ENCODE measurements at regions not wholly inside any gene's neighbourhood (a gene's known extent, or its start where the extent isn't known, plus 50 kb on each side); places are given as distances from the start of the nearest gene placed in this dataset.
A peak's percentile ranks its signal among the peaks of the same experiment; 100 is the strongest.
"Not testable (repeated sequence)": the region's sequence is repeated elsewhere in the genome, so short reads cannot be mapped to it uniquely, and the experiment has no call there.

DNA sequence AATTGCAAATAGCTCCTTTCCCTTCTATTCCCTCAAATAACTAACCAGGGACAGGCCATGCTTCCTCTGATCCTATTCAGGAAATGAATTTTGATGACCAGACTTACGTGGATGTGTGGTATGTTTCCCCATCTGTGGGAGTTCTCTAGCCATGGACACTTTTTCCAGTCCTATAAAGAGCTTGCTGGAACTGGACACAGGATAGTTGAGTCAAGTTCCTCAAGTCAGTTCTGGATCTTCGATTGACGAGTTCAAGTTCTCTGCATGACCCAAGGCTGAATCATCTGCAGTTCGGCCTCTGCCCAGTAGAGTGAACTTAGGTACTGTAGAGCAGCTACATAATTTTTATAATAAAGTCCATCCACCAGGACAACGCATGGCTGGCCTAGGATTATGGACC, 52.7 kb upstream of the CCND1 start:
- Histone ChIP-seq H3K27ac (ENCODE audit: extremely low read depth, low read depth, low read length) (no peak overlapping the region), H3K4me2 (ENCODE audit: insufficient read depth, low read length) (no peak overlapping the region), H3K4me3 (no peak overlapping the region), H3K9ac (ENCODE audit: insufficient read depth in 1 of 2, low read depth in 2 of 2, low read length in 2 of 2) (no peak overlapping the region), H4K20me1 (replicated peaks; ENCODE audit: control insufficient read depth, insufficient read depth, low read length) (no peaks in the 10 kb centered on the region), H3K9me1 (ENCODE audit: control insufficient read depth, insufficient read depth, low read length) (no peaks in the 10 kb centered on the region), H3K79me2 (ENCODE audit: control insufficient read depth, insufficient read depth, low read length) (no peaks in the 10 kb centered on the region), H2AFZ (ENCODE audit: low read depth, low read length) (no peak overlapping the region), H3K9me3 (replicated peaks; ENCODE audit: control insufficient read depth, insufficient read depth, low read depth, low read length) (no peaks in the 10 kb centered on the region), H3K36me3 (ENCODE audit: control insufficient read depth, insufficient read depth, low read length) (no peaks in the 10 kb centered on the region), H3K4me1 (replicated peaks in 1 of 2; ENCODE audit: control insufficient read depth in 2 of 2, insufficient read depth in 2 of 2, low read length in 2 of 2) (no peaks in the 10 kb centered on the region; a peak in 2 of 5 replicates), H3K27me3 (ENCODE audit: control insufficient read depth in 2 of 2, insufficient read depth in 2 of 2, low read length in 2 of 2) (peaks cover 4 to 11% of the 10 kb centered on the region in 2 experiments; a peak in 4 of 5 replicates)
- peak in 1 of 4 experiments; percentile 13 for DNase-seq (ENCODE audit: extremely low read depth in 1 of 4, low spot score in 3 of 4)
- FAIRE-seq = peak; percentile 48
- peak; percentile 77 for ATAC-seq
- no peak for TF ChIP-seq SIRT6 (IDR thresholded peaks at IDR 0.05; ENCODE audit: low read depth, low read length)
- TF ChIP-seq, protein P1, sequence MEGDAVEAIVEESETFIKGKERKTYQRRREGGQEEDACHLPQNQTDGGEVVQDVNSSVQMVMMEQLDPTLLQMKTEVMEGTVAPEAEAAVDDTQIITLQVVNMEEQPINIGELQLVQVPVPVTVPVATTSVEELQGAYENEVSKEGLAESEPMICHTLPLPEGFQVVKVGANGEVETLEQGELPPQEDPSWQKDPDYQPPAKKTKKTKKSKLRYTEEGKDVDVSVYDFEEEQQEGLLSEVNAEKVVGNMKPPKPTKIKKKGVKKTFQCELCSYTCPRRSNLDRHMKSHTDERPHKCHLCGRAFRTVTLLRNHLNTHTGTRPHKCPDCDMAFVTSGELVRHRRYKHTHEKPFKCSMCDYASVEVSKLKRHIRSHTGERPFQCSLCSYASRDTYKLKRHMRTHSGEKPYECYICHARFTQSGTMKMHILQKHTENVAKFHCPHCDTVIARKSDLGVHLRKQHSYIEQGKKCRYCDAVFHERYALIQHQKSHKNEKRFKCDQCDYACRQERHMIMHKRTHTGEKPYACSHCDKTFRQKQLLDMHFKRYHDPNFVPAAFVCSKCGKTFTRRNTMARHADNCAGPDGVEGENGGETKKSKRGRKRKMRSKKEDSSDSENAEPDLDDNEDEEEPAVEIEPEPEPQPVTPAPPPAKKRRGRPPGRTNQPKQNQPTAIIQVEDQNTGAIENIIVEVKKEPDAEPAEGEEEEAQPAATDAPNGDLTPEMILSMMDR (IDR thresholded peaks at IDR 0.05 in 2 of 3, conservative IDR thresholded peaks at IDR 0.05 in 1 of 3; ENCODE audit: insufficient read depth in 2 of 3, low read depth in 1 of 3, low read length in 3 of 3) = peak in 2 of 3 experiments; percentile 23 to 32; a peak in 2 of 6 replicates
- WGBS (ENCODE audit: insufficient coverage, low coverage, missing lambda C conversion rate) = 10% methylated on average over 5 of the region's 5 CpGs
- ChIA-PET POLR2A (no interaction called here), CTCF (ENCODE audit: low intra/inter-chr PET ratio) (no interaction called here)
- no TSS peak for BruUV-seq (replicated peaks)
- in situ Hi-C loops (cut with MboI) = no loop called here
- intact Hi-C loops (cut with micrococcal nuclease) = no loop called here

DNA sequence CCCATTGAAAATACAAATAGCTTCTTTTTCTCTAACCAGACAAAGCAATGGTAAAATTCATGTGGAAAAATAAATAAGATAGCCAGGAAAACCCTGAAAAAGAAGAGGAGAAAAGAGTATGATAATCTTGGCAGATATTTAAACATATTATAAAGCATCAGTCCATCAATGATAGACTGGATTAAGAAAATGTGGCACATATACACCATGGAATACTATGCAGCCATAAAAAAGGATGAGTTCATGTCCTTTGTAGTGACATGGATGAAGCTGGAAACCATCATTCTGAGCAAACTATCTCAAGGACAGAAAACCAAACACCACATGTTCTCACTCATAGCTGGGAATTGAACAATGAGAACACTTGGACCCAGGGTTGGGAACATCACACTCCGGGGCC, 50.9 kb upstream of the CCND1 start:
- H3K4me2 ChIP-seq (ENCODE audit: insufficient read depth, low read length); in situ Hi-C loops (cut with MboI); CTCF ChIA-PET (ENCODE audit: low intra/inter-chr PET ratio); POLR2A ChIA-PET; DNase-seq (ENCODE audit: extremely low read depth in 1 of 4, low spot score in 3 of 4); H3K9ac ChIP-seq (ENCODE audit: insufficient read depth in 1 of 2, low read depth in 2 of 2, low read length in 2 of 2); H4K20me1 ChIP-seq (replicated peaks; ENCODE audit: control insufficient read depth, insufficient read depth, low read length); FAIRE-seq; H3K36me3 ChIP-seq (ENCODE audit: control insufficient read depth, insufficient read depth, low read length); ATAC-seq; BruUV-seq (replicated peaks); H3K9me1 ChIP-seq (ENCODE audit: control insufficient read depth, insufficient read depth, low read length); H2AFZ ChIP-seq (ENCODE audit: low read depth, low read length); H3K9me3 ChIP-seq (replicated peaks; ENCODE audit: control insufficient read depth, insufficient read depth, low read depth, low read length); H3K27ac ChIP-seq (ENCODE audit: extremely low read depth, low read depth, low read length); H3K79me2 ChIP-seq (ENCODE audit: control insufficient read depth, insufficient read depth, low read length); H3K4me1 ChIP-seq (replicated peaks in 1 of 2; ENCODE audit: control insufficient read depth in 2 of 2, insufficient read depth in 2 of 2, low read length in 2 of 2); intact Hi-C loops (cut with micrococcal nuclease); H3K4me3 ChIP-seq: not testable (repeated sequence)
- peaks cover 4 to 11% of the 10 kb centered on the region in 2 experiments; a peak in 4 of 5 replicates for H3K27me3 ChIP-seq (ENCODE audit: control insufficient read depth in 2 of 2, insufficient read depth in 2 of 2, low read length in 2 of 2)
- WGBS (ENCODE audit: insufficient coverage, low coverage, missing lambda C conversion rate) = 10% methylated on average over 1 of the region's 1 CpG
- TF ChIP-seq ZNF146 (CRISPR knock-in tag; IDR thresholded peaks at IDR 0.05; ENCODE audit: unreplicated experiment) = peak; percentile 70
